A549 (cell line): ENCODE measurements at regions not wholly inside any gene's neighbourhood (a gene's known extent, or its start where the extent isn't known, plus 50 kb on each side); places are given as distances from the start of the nearest gene placed in this dataset.

Experiments used
- ATAC-seq, 2 experiments: fragments of 200-7000 bp in 1 of 2; fragments of >200 bp in 1 of 2; cut with Nextera tagmentation in 1 of 2; cut with Tn5 transposase in 1 of 2; 3 replicates each; pipeline versions ENCODE4 v1.8.0 to v1.9.1; 2018 to 2020; ENCODE audit warnings: mild to moderate bottlenecking in 1 of 2, moderate library complexity in 1 of 2
- CTCF ChIA-PET: fragments of 300-600 bp; sonication (Branson Sonifier 250); formaldehyde crosslinking; extraction: SDS; loops from one replicate; lab custom pipeline; 2021; ENCODE audit warnings: antibody characterized with exemption, inconsistent platforms; lab: Yijun Ruan, JAX
- POLR2A ChIA-PET: fragments of 350-600 bp; formaldehyde crosslinking; extraction: SDS; loops from one replicate; lab custom pipeline; 2021; ENCODE audit warnings: antibody characterized with exemption, inconsistent platforms; lab: Yijun Ruan, JAX
- DNase-seq, 2 experiments: peaks; one replicate each; pipeline versions ENCODE4 v3.0.0 to v3.0.0-alpha.2; 2011 to 2016; ENCODE audit warnings: low read depth in 1 of 2, low spot score in 1 of 2
- FAIRE-seq: peaks from 2 replicates; lab custom pipeline; 2011; peaks lifted over from hg19 to GRCh38; lab: Jason Lieb, UNC
- H3K27ac ChIP-seq, 2 experiments: fragments of >200 bp; sonication (Bioruptor Twin); formaldehyde crosslinking; 3 replicates each; pipeline ENCODE4 v1.5.1; 2016 to 2017
- H3K4me1 ChIP-seq: fragments of >200 bp; sonication (Bioruptor Twin); formaldehyde crosslinking; 3 replicates; pipeline ENCODE4 v1.6.1; 2016
- H3K4me2 ChIP-seq: fragments of >200 bp; sonication (Bioruptor Twin); formaldehyde crosslinking; 3 replicates; pipeline ENCODE4 v1.6.1; 2016
- H3K4me3 ChIP-seq: fragments of >200 bp; sonication (Bioruptor Twin); formaldehyde crosslinking; 3 replicates; pipeline ENCODE4 v1.5.1; 2016
- H3K9me3 ChIP-seq: fragments of >200 bp; sonication (Bioruptor Twin); formaldehyde crosslinking; 3 replicates; pipeline ENCODE4 v1.6.1; 2016
- CBX8 ChIP-seq: fragments of 200-600 bp; sonication (generic); IDR thresholded peaks from 2 replicates; pipeline ENCODE4 v1.6.1; 2016
- CHD4 ChIP-seq: fragments of 200-600 bp; sonication (generic); IDR thresholded peaks from 2 replicates; pipeline ENCODE4 v1.6.1; 2016; ENCODE audit warnings: antibody characterized with exemption, mild to moderate bottlenecking, borderline replicate concordance
- EHF ChIP-seq: fragments of 250-450 bp; sonication (Bioruptor Pico); IDR thresholded peaks from 2 replicates; pipeline ENCODE4 v1.5.0; 2020; ENCODE audit warnings: mild to moderate bottlenecking
- FOXS1 ChIP-seq: fragments of 250-450 bp; sonication (Bioruptor Pico); IDR thresholded peaks from 2 replicates; pipeline ENCODE4 v1.5.0; 2020; ENCODE audit warnings: mild to moderate bottlenecking, moderate library complexity
- GATA3 ChIP-seq: IDR thresholded peaks from 2 replicates; pipeline ENCODE4 v1.6.1; 2012; ENCODE audit warnings: borderline replicate concordance
- JUN ChIP-seq, 2 experiments: fragments of >200 bp; sonication (Bioruptor Twin); formaldehyde crosslinking; IDR thresholded peaks; 2 replicates in 1 of 2; 3 replicates in 1 of 2; pipeline ENCODE4 v1.6.1; 2016 to 2017
- JUNB ChIP-seq: fragments of >200 bp; sonication (Bioruptor Twin); formaldehyde crosslinking; IDR thresholded peaks from 2 replicates; pipeline ENCODE4 v1.6.1; 2016
- MYC ChIP-seq: IDR thresholded peaks from 2 replicates; pipeline ENCODE4 v1.6.1; 2012; ENCODE audit warnings: mild to moderate bottlenecking, inconsistent platforms, low read length, improper control_type of control experiment, borderline replicate concordance
- POLR2A ChIP-seq: IDR thresholded peaks from 2 replicates; pipeline ENCODE4 v1.6.1; 2012; ENCODE audit warnings: mild to moderate bottlenecking, low read length
- RAD21 ChIP-seq, 2 experiments: fragments of >200 bp in 1 of 2; sonication (Bioruptor Twin) in 1 of 2; formaldehyde crosslinking in 1 of 2; IDR thresholded peaks in 1 of 2; conservative IDR thresholded peaks in 1 of 2; 2 replicates in 1 of 2; 3 replicates in 1 of 2; pipeline ENCODE4 v1.6.1; 2012 to 2018; ENCODE audit warnings: inconsistent platforms in 1 of 2
- RCOR1 ChIP-seq: fragments of 150-350 bp; IDR thresholded peaks from 2 replicates; pipeline ENCODE4 v1.6.1; 2014; ENCODE audit warnings: antibody characterized with exemption, low read length, low read depth
- RFX5 ChIP-seq: fragments of 450-650 bp; IDR thresholded peaks from 2 replicates; pipeline ENCODE4 v1.7.1; 2014; ENCODE audit warnings: antibody characterized with exemption, mild to moderate bottlenecking, moderate library complexity
- SREBF2 ChIP-seq: fragments of 450-650 bp; IDR thresholded peaks from 2 replicates; pipeline ENCODE4 v1.6.1; 2014; ENCODE audit warnings: mild to moderate bottlenecking, moderate library complexity
- ZC3H11A ChIP-seq: fragments of 450-650 bp; IDR thresholded peaks from 2 replicates; pipeline ENCODE4 v1.6.1; 2014; ENCODE audit warnings: antibody characterized with exemption, mild to moderate bottlenecking
- ZNF302 ChIP-seq: fragments of 250-450 bp; sonication (Bioruptor Pico); IDR thresholded peaks from 2 replicates; pipeline ENCODE4 v1.9.0; 2021; ENCODE audit warnings: inconsistent platforms, mild to moderate bottlenecking, moderate library complexity
- WGBS: methylation state at CpG from one replicate; pipeline ENCODE4 v1.1.6; 2017; ENCODE audit errors: missing lambda C conversion rate; 5-methylcytosine and 5-hydroxymethylcytosine counted together
- TF ChIP-seq, protein P1 (sequence below): fragments of 200-600 bp; sonication (generic); IDR thresholded peaks from 2 replicates; pipeline ENCODE4 v1.6.1; 2016; ENCODE audit warnings: antibody characterized with exemption, mild to moderate bottlenecking, moderate library complexity
- TF ChIP-seq, protein P2 (sequence below): fragments of >200 bp; sonication (Bioruptor Twin); formaldehyde crosslinking; IDR thresholded peaks from 3 replicates; pipeline ENCODE4 v1.5.1; 2016
- TF ChIP-seq, protein P3 (sequence below): fragments of 150-350 bp; IDR thresholded peaks from 2 replicates; pipeline ENCODE4 v1.6.1; 2014; ENCODE audit warnings: low read depth, mild to moderate bottlenecking, low read length
- TF ChIP-seq, protein P4 (sequence below): fragments of 450-650 bp; IDR thresholded peaks from 2 replicates; pipeline ENCODE4 v1.6.1; 2014; ENCODE audit warnings: antibody characterized with exemption
- TF ChIP-seq, protein P5 (sequence below): IDR thresholded peaks from 2 replicates; pipeline ENCODE4 v1.6.1; 2012

DNA sequence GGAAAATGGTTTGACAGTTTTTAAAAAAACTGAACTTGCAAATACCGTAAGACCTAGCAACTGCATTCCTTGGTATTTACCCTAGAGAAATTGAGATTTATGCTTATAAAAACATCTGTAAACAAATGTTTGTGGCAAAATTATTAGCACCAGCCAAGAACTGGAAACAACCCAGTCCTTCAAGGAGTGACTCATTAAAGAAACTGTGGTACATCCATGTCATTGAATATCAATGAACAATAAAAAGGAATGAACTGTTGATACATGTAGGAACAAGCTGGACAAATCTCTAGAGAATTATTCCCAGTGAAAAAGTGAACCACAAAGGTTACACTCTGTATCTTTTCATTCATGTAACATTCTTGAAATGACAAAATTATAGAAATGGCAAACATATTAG lies 240.2 kb upstream of the ADAMTS3 start:
- Histone ChIP-seq H3K4me3 (no peak overlapping the region), H3K4me2 (no peak overlapping the region), H3K9me3 (no peaks in the 10 kb centered on the region), H3K4me1 (no peaks in the 10 kb centered on the region), H3K27ac (no peak overlapping the region)
- POLR2A ChIA-PET: no interaction called here
- no peak for DNase-seq
- no peak for ATAC-seq
- no peak for TF ChIP-seq POLR2A
- no peak for TF ChIP-seq CHD4
- TF ChIP-seq SREBF2: no peak
- no peak for TF ChIP-seq ZC3H11A
- TF ChIP-seq RAD21 (conservative IDR thresholded peaks at IDR 0.05 in 1 of 2, IDR thresholded peaks at IDR 0.05 in 1 of 2): no peak
- TF ChIP-seq JUN (IDR thresholded peaks at IDR 0.05): no peak
- TF ChIP-seq EHF (CRISPR knock-in tag): no peak
- TF ChIP-seq, protein P1, sequence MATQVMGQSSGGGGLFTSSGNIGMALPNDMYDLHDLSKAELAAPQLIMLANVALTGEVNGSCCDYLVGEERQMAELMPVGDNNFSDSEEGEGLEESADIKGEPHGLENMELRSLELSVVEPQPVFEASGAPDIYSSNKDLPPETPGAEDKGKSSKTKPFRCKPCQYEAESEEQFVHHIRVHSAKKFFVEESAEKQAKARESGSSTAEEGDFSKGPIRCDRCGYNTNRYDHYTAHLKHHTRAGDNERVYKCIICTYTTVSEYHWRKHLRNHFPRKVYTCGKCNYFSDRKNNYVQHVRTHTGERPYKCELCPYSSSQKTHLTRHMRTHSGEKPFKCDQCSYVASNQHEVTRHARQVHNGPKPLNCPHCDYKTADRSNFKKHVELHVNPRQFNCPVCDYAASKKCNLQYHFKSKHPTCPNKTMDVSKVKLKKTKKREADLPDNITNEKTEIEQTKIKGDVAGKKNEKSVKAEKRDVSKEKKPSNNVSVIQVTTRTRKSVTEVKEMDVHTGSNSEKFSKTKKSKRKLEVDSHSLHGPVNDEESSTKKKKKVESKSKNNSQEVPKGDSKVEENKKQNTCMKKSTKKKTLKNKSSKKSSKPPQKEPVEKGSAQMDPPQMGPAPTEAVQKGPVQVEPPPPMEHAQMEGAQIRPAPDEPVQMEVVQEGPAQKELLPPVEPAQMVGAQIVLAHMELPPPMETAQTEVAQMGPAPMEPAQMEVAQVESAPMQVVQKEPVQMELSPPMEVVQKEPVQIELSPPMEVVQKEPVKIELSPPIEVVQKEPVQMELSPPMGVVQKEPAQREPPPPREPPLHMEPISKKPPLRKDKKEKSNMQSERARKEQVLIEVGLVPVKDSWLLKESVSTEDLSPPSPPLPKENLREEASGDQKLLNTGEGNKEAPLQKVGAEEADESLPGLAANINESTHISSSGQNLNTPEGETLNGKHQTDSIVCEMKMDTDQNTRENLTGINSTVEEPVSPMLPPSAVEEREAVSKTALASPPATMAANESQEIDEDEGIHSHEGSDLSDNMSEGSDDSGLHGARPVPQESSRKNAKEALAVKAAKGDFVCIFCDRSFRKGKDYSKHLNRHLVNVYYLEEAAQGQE: no peak
- TF ChIP-seq, protein P2, sequence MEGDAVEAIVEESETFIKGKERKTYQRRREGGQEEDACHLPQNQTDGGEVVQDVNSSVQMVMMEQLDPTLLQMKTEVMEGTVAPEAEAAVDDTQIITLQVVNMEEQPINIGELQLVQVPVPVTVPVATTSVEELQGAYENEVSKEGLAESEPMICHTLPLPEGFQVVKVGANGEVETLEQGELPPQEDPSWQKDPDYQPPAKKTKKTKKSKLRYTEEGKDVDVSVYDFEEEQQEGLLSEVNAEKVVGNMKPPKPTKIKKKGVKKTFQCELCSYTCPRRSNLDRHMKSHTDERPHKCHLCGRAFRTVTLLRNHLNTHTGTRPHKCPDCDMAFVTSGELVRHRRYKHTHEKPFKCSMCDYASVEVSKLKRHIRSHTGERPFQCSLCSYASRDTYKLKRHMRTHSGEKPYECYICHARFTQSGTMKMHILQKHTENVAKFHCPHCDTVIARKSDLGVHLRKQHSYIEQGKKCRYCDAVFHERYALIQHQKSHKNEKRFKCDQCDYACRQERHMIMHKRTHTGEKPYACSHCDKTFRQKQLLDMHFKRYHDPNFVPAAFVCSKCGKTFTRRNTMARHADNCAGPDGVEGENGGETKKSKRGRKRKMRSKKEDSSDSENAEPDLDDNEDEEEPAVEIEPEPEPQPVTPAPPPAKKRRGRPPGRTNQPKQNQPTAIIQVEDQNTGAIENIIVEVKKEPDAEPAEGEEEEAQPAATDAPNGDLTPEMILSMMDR: no peak
- TF ChIP-seq, protein P3, sequence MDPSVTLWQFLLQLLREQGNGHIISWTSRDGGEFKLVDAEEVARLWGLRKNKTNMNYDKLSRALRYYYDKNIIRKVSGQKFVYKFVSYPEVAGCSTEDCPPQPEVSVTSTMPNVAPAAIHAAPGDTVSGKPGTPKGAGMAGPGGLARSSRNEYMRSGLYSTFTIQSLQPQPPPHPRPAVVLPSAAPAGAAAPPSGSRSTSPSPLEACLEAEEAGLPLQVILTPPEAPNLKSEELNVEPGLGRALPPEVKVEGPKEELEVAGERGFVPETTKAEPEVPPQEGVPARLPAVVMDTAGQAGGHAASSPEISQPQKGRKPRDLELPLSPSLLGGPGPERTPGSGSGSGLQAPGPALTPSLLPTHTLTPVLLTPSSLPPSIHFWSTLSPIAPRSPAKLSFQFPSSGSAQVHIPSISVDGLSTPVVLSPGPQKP: no peak
- no peak for TF ChIP-seq FOXS1 (CRISPR knock-in tag)
- TF ChIP-seq, protein P4, sequence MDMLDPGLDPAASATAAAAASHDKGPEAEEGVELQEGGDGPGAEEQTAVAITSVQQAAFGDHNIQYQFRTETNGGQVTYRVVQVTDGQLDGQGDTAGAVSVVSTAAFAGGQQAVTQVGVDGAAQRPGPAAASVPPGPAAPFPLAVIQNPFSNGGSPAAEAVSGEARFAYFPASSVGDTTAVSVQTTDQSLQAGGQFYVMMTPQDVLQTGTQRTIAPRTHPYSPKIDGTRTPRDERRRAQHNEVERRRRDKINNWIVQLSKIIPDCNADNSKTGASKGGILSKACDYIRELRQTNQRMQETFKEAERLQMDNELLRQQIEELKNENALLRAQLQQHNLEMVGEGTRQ: no peak
- TF ChIP-seq, protein P5, sequence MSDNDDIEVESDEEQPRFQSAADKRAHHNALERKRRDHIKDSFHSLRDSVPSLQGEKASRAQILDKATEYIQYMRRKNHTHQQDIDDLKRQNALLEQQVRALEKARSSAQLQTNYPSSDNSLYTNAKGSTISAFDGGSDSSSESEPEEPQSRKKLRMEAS: no peak
- no peak for TF ChIP-seq RCOR1
- TF ChIP-seq GATA3: no peak
- no peak for TF ChIP-seq RFX5
- 33% methylated on average over 1 of the region's 1 CpG for whole genome bisulfite sequencing
- CTCF ChIA-PET: no interaction called here
- FAIRE-seq: no peak

DNA sequence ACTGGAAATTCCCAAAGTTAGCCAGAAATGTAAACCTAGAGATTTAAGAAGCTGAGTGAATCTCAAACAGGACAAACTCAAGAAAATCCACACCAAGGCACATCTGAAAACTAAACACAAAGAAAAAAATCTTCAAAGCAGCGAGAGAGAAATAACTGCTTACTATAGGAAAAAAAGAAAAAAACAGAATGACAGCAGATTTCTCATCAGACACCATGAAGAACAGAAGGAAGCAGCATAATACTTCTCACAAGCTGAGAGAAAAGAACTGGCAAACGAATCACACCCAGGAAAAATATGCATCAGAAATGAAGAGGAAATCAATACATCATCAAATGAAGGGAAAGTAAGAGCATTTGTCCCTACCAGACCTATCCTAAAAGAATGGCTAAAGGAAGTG lies 236.3 kb upstream of the ADAMTS3 start:
- CTCF ChIA-PET: no interaction called here
- TF ChIP-seq CBX8 (no peak), ZNF302 (CRISPR knock-in tag) (no peak), MYC (no peak), CHD4 (no peak), JUNB (no peak)
- TF ChIP-seq, protein P5: no peak
- TF ChIP-seq, all 56 proteins: peak for 0

More for the DNA sequence above, 236.3 kb upstream of the ADAMTS3 start:
- DNase-seq (no peak), ATAC-seq (no peak), FAIRE-seq (no peak)
- no peaks in the 10 kb centered on the region for H3K4me1 ChIP-seq
- WGBS: 9% methylated on average over 2 of the region's 2 CpGs
- no peaks in the 10 kb centered on the region for H3K9me3 ChIP-seq
- H3K4me3 ChIP-seq: no peak overlapping the region
- POLR2A ChIA-PET: no interaction called here
- H3K27ac ChIP-seq: no peak overlapping the region
- H3K4me2 ChIP-seq: no peak overlapping the region
